Activated naive CD8-positive, alpha-beta T cell treated with anti-CD3 and anti-CD28 coated beads, Interleukin-2, amount 50 U/mL, for 24 hours (primary cell): ENCODE measurements at regions not wholly inside any gene's neighbourhood (a gene's known extent, or its start where the extent isn't known, plus 50 kb on each side); places are given as distances from the start of the nearest gene placed in this dataset.
A peak's percentile ranks its signal among the peaks of the same experiment; 100 is the strongest.

Source experiments
- ATAC-seq: fragments of 150-1000 bp; cut with Tn5 transposase; one replicate; pipeline ENCODE4 v1.10.0; 2021
- DNase-seq: peaks from one replicate; pipeline ENCODE4 v3.0.0; 2021
- H3K27ac Mint-ChIP-seq: one replicate; pipeline ENCODE4 v1.8.0; 2021; ENCODE audit warnings: mild to moderate bottlenecking, mixed read lengths
- H3K27me3 Mint-ChIP-seq: one replicate; pipeline ENCODE4 v1.8.0; 2021; ENCODE audit warnings: mixed read lengths
- H3K36me3 Mint-ChIP-seq: one replicate; pipeline ENCODE4 v1.8.0; 2021; ENCODE audit warnings: low read depth, mixed read lengths
- H3K4me1 Mint-ChIP-seq: one replicate; pipeline ENCODE4 v1.8.0; 2021; ENCODE audit warnings: mixed read lengths
- H3K4me3 Mint-ChIP-seq: one replicate; pipeline ENCODE4 v1.8.0; 2021; ENCODE audit warnings: mild to moderate bottlenecking, moderate library complexity, mixed read lengths
- H3K9me3 Mint-ChIP-seq: one replicate; pipeline ENCODE4 v1.8.0; 2021; ENCODE audit warnings: mixed read lengths

DNA sequence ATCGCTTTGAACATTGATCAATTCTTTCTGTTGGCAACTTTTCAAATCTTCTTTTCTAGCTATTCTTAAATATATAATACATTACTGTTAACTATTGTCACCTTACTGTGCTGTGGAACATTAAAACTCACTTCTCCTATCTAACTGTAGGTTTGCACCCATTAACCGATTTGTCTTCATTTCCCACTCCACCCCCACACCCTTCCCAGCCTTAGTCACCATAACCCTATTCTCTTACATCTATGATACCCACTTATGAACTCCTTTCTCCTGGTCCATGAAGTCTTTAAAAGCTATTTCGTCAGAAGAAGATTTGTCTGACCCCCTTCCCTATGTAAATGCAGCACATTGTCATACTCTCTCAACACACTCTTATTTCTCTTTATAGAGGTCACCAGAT is 993.4 kb upstream of the EEF2KMT start:
- no peak overlapping the region for H3K27ac Mint-ChIP-seq
- ATAC-seq: no peak

DNA sequence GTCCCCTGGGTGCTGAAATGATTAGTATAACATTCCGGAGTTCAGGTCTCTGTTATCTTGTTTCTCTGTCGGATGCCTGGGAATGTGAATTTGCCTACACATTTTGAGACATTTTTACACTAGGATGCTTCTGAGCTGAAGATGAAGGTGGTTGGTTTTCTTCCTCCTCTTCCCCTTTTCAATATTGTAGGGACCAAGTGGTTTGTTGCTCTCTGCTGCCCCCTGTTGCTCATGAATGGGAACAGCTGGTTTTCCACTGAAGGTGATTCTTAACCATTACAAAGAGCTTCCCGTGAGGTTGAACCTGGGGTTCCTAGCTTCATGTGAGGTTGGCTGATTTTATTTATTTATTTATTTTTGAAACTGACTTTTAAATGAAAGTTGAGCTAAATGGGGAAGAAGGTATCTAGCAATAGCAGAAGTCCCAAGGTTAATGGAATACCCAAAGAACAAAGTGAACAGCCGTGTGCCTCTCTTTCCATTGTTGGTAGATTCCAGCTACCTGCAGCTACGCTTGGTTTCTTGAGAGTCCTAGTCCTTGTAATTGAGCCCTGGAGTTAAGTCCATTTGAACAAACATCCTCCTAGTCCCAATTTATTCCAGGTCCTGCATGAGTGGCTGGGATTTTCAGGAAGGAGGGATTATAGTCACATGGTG is 983.9 kb upstream of the EEF2KMT start:
- peak; percentile 22 for DNase-seq
- Mint-ChIP-seq H3K36me3 (no peaks in the 10 kb centered on the region), H3K4me1 (no peaks in the 10 kb centered on the region), H3K9me3 (peaks cover 8% of the 10 kb centered on the region), H3K4me3 (no peak overlapping the region), H3K27me3 (peaks cover 2% of the 10 kb centered on the region), H3K27ac (no peak overlapping the region)
- no peak for ATAC-seq

More for the DNA sequence above, 993.4 kb upstream of the EEF2KMT start:
- DNase-seq: no peak
- H3K9me3 Mint-ChIP-seq: peaks cover 17% of the 10 kb centered on the region
- H3K36me3 Mint-ChIP-seq: no peaks in the 10 kb centered on the region
- no peaks in the 10 kb centered on the region for H3K27me3 Mint-ChIP-seq
- no peaks in the 10 kb centered on the region for H3K4me1 Mint-ChIP-seq
- H3K4me3 Mint-ChIP-seq: no peak overlapping the region

DNA sequence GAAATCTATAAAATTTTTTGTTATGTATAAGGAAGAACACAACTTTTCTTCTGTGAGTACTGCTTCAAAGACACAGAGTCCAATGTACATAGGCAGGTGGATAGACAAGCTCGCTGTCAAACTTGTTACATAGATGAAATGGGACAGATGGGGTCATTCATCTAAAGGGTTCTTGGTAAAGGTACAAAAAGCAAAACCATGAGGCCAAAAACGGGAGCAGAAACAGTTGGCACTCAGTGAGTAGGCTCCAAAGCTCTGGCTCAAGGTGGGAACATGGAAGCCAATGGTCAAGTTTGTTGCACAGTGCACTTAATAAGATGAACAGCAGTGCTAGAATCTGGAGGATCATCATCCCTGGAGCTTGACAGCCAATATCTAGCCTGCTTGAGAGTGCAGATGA is 979.0 kb upstream of the EEF2KMT start:
- peaks cover 4% of the 10 kb centered on the region for H3K27me3 Mint-ChIP-seq
- H3K4me1 Mint-ChIP-seq: no peaks in the 10 kb centered on the region
- no peak for ATAC-seq
- no peak overlapping the region for H3K27ac Mint-ChIP-seq
- no peak overlapping the region for H3K4me3 Mint-ChIP-seq
- peaks cover 12% of the 10 kb centered on the region for H3K9me3 Mint-ChIP-seq
- DNase-seq: no peak
- H3K36me3 Mint-ChIP-seq: no peaks in the 10 kb centered on the region

DNA sequence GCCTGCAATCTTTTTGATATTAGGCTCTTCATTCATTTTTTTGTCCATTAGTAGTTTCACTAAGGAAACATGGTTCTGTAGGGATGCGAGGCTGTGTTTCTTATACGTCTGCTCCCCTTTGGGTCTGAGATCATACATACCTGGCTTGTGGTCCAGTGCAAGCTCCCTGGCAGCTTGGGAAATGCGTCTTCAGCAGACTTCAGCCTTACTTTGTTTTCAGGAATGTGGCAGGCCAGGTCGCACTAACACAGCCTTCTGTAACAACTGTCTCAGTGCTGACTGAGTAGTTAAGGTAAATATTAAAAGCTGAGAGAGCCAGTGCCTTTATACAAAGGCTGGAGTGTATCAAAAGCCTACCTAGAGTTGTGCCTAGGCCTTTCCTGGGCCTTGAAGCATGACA is 970.5 kb upstream of the EEF2KMT start:
- H3K27me3 Mint-ChIP-seq: no peaks in the 10 kb centered on the region
- H3K4me1 Mint-ChIP-seq: no peaks in the 10 kb centered on the region
- ATAC-seq: no peak
- no peaks in the 10 kb centered on the region for H3K36me3 Mint-ChIP-seq
- DNase-seq: no peak
- no peak overlapping the region for H3K4me3 Mint-ChIP-seq
- H3K9me3 Mint-ChIP-seq: peaks cover 9% of the 10 kb centered on the region
- no peak overlapping the region for H3K27ac Mint-ChIP-seq

DNA sequence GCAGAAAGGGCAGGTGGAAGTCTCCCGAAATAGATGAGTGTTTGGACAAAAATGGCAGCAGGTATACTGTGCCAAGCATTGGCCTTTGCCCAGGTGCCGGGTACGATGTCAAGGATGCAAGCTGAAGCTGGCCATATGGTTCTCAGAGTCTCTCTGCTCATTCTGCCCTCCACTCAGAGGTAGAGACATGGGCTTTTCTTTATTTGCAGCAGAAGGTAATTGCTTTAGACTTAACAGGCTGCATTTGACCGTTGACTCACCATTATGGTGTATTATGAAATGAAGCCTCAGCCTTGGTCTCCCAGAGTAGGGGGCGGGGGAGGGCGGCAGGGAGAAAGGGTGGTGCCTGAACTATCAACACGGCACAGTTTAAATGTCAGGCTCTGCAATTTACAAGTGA is 969.1 kb upstream of the EEF2KMT start:
- no peaks in the 10 kb centered on the region for H3K27me3 Mint-ChIP-seq
- no peaks in the 10 kb centered on the region for H3K4me1 Mint-ChIP-seq

DNA sequence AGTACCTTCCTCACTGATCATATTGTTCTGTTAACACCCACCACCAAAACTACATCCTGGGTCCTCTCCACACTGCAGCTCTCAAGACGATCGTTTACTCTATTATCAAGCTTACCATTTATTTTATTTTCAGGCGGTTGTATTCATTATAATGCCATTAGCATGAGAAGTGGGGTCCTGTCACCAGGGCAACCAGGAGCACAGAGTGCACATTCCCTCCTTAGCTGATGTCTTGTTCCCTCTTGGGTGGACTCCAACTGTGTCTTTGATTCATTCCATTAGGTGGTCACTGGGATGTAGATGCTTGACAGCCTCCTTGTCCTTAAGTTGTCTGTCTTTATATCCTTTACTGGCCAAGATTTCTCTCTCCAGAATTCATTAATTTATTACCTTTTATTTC is 965.9 kb upstream of the EEF2KMT start:
- H3K36me3 Mint-ChIP-seq: no peaks in the 10 kb centered on the region
- H3K9me3 Mint-ChIP-seq: peaks cover 13% of the 10 kb centered on the region
- DNase-seq (no peak), ATAC-seq (no peak)
- no peaks in the 10 kb centered on the region for H3K4me1 Mint-ChIP-seq
- H3K27me3 Mint-ChIP-seq: no peaks in the 10 kb centered on the region
- no peak overlapping the region for H3K4me3 Mint-ChIP-seq
- H3K27ac Mint-ChIP-seq: no peak overlapping the region

More for the DNA sequence above, 969.1 kb upstream of the EEF2KMT start:
- Mint-ChIP-seq H3K36me3 (no peaks in the 10 kb centered on the region), H3K9me3 (peaks cover 6% of the 10 kb centered on the region), H3K4me3 (no peak overlapping the region), H3K27ac (no peak overlapping the region)
- DNase-seq (no peak), ATAC-seq (no peak)

DNA sequence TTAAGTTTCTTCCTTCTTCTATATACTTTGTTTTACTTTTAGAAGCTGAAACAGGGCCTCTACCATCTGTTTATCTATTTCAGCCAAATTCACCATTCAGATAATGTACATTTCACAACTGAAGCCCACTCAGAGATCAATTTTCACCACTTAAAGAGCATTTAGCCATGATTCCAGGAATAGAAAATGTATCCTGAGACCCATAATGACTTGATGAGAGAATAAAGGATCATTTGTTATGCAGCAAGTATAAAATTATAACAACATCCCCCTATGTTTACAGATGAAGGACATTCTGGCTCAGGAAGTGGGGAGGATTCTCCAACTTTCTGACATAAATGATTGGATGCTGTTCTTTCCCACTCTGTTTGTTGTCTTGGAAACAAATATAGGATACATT is 962.1 kb upstream of the EEF2KMT start:
- H3K9me3 Mint-ChIP-seq: peaks cover 8% of the 10 kb centered on the region
- DNase-seq: no peak
- no peaks in the 10 kb centered on the region for H3K27me3 Mint-ChIP-seq
- no peak overlapping the region for H3K27ac Mint-ChIP-seq
- ATAC-seq: no peak
- H3K4me1 Mint-ChIP-seq: no peaks in the 10 kb centered on the region
- H3K4me3 Mint-ChIP-seq: no peak overlapping the region
- H3K36me3 Mint-ChIP-seq: no peaks in the 10 kb centered on the region

DNA sequence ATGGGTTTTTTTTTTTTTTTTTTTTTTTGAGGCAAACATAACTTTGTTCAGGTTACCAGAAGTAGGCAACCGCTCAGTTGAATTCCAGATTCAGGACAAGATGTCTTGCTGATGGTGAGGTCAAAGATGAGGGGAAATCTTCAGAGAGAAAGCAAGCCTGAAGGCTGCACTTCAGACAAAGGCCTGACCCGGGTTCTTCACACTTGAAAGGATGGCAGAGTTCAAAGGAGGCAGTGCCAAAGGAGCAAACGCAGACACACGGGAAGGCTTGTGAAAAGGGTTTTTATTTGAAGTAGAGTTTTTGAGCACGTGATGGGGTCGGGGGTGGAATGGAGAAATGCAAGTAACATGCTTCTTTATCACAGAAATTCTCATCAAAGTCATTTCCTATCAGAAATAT is 960.2 kb upstream of the EEF2KMT start:
- Mint-ChIP-seq H3K4me3 (no peak overlapping the region), H3K27ac (no peak overlapping the region), H3K27me3 (no peaks in the 10 kb centered on the region), H3K4me1 (no peaks in the 10 kb centered on the region), H3K36me3 (no peaks in the 10 kb centered on the region), H3K9me3 (peaks cover 8% of the 10 kb centered on the region)
- DNase-seq (no peak), ATAC-seq (no peak)

DNA sequence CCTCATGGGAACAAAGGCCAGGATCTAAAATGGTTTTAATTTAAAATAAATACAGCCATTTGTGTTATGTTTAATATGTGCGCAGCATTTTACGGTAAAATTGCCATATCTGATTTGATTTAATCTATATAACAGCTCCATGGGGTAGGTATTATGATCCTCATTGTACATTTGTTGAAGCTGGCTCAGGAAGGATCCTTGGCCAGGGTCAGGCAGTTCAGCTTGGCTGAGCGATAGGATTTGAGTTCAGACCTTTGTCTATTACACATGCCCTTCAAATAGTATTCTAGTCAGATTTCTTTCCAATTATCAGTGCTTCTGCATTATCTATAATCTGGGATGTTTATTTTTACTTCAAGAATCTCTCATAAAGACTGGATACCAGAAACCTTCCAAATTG is 950.4 kb upstream of the EEF2KMT start:
- no peak overlapping the region for H3K4me3 Mint-ChIP-seq
- ATAC-seq: no peak
- peaks cover 25% of the 10 kb centered on the region for H3K9me3 Mint-ChIP-seq
- no peaks in the 10 kb centered on the region for H3K27me3 Mint-ChIP-seq
- DNase-seq: no peak
- no peak overlapping the region for H3K27ac Mint-ChIP-seq
- H3K4me1 Mint-ChIP-seq: no peaks in the 10 kb centered on the region
- peaks cover 2% of the 10 kb centered on the region for H3K36me3 Mint-ChIP-seq

DNA sequence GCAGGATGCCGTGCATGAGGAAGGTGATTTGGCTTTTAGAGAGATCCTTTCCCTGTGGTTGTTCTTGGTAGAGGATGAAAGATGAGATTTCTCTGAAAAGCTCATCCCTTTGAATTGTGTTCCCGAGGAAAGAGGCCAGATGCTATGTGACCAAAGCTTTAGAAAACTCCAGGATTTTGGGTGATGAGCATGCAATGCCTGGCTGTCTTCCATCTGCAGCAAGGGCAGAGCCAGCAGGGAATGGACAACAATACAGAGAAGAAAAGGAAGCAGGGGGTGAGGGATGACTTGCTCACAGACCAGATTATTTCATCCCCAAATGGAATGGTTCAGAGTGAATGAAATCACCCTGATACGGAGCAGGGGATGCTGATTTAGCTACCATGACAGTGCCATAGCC is 949.7 kb upstream of the EEF2KMT start:
- ATAC-seq (no peak), DNase-seq (no peak)
- Mint-ChIP-seq H3K4me1 (no peaks in the 10 kb centered on the region), H3K27ac (no peak overlapping the region), H3K36me3 (peaks cover 2% of the 10 kb centered on the region), H3K4me3 (no peak overlapping the region), H3K27me3 (no peaks in the 10 kb centered on the region), H3K9me3 (peaks cover 30% of the 10 kb centered on the region)

DNA sequence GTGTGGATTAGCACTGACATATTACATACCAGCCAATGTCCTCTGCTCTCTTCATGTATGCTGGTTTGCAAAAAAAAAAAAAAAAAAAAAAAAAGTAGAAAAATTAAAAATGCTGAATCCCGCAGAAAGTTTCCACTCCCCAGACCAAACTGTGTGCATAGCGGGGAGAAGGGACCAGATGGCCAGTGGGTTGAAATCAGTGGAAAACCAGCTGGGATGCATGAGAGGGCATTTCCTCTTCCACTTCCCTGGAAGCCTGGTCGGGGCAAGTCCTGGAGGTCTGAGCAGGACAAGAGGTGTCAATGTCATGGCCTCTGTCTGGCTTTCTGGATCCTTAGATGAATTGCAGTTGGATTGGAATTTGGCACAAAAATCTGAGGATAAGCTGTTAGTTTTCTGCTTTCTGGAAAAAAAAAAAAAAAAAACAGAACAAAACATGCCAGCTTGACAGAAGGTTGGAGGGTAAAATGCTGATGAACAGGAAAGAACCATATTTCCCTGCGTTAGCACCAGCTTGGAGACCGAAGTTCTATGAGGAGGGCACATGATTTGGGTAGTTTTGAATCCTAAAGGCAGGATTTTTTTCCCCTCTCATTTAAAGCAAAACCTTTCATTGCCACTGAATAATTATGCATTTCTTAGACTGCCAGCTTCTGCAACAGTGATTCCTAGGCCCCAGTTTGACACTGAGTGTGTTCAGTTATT is 941.5 kb upstream of the EEF2KMT start:
- Mint-ChIP-seq H3K9me3 (peaks cover 14% of the 10 kb centered on the region), H3K4me1 (no peaks in the 10 kb centered on the region), H3K4me3 (no peak overlapping the region), H3K27ac (no peak overlapping the region), H3K36me3 (no peaks in the 10 kb centered on the region), H3K27me3 (no peaks in the 10 kb centered on the region)
- DNase-seq (no peak), ATAC-seq (no peak)

DNA sequence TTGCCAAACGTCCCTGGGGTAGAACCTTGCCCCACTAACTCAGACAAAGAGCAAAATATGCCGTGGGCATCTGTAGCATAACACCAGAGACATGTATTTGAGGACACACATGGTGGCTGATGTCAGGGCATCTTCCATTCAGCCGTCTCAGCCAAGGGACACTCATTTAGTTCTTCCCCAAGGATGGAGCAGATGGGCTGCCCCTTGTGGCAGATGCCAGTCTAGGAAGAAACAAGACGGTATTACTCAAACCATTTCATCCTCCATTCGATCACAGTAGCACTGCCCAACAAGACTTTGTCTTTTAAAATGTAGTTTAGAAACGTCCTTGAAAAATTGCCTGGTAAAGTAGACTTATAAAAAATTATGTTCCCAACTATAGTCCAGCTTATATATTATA is 937.6 kb upstream of the EEF2KMT start:
- peaks cover 7% of the 10 kb centered on the region for H3K9me3 Mint-ChIP-seq
- H3K4me3 Mint-ChIP-seq: no peak overlapping the region
- H3K36me3 Mint-ChIP-seq: no peaks in the 10 kb centered on the region
- no peak for DNase-seq
- H3K4me1 Mint-ChIP-seq: no peaks in the 10 kb centered on the region
- no peak overlapping the region for H3K27ac Mint-ChIP-seq
- no peaks in the 10 kb centered on the region for H3K27me3 Mint-ChIP-seq
- no peak for ATAC-seq

DNA sequence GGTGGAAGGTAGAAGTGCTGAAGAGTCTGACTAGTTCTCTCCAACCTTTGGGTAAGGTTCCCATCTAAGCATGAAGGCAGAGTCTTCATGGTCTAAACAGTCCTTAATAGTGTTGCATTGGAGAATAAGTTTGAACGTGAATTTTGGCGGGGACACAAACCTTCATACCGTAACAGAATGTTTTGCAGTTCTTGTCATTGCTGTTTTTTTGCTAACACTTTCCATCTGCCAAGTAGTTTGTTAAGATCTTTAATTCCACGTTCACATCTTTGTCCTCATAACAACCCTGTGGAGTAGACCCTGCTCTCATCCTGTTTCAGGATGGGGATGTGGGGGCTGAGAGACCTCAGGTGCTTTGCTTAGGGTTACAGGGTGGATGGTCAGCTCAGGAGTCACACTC is 936.9 kb upstream of the EEF2KMT start:
- ATAC-seq (no peak), DNase-seq (no peak)
- no peaks in the 10 kb centered on the region for H3K36me3 Mint-ChIP-seq
- H3K4me3 Mint-ChIP-seq: no peak overlapping the region
- H3K27ac Mint-ChIP-seq: no peak overlapping the region
- no peaks in the 10 kb centered on the region for H3K27me3 Mint-ChIP-seq
- H3K9me3 Mint-ChIP-seq: peaks cover 5% of the 10 kb centered on the region
- no peaks in the 10 kb centered on the region for H3K4me1 Mint-ChIP-seq

DNA sequence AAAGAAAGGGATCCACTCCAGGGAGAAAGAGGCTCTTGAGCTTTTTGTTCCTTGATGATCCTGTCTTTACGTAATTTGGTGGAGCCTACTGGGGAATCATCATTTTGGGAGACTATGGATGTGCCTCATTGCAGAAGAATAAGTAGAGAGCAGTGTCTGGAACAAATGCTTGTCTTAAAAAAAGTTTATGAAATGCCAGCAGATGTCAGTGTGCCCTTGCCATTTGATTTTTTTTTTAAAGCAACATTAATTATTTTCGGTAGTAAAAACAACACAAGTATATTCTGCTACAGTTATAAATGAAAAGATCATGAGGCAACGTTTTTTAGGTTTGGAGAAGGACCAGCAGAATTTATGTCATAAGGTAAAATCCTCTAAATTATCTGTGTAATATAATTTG is 934.8 kb upstream of the EEF2KMT start:
- H3K36me3 Mint-ChIP-seq: no peaks in the 10 kb centered on the region
- no peak for DNase-seq
- peaks cover 5% of the 10 kb centered on the region for H3K9me3 Mint-ChIP-seq
- no peaks in the 10 kb centered on the region for H3K27me3 Mint-ChIP-seq
- ATAC-seq: no peak
- no peak overlapping the region for H3K4me3 Mint-ChIP-seq
- H3K4me1 Mint-ChIP-seq: no peaks in the 10 kb centered on the region
- no peak overlapping the region for H3K27ac Mint-ChIP-seq

DNA sequence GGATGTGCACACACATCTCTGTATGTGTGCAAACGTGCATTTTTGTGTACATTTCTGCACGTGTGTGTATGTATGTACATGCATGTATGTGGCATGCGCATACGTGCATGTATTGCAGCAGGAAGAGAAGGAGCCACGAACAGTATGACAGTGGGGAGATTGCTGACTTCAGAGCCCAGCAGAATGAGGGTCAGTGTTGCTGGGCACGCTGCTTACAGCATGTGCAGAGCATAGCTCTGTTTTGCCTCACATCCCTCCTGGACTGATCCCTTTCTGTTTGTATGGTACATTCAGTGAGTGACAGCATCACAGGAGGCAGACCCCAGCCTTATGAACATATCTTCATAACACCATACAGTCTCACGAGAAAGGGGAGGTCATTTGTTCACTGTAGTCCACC is 934.0 kb upstream of the EEF2KMT start:
- no peak for DNase-seq
- H3K27me3 Mint-ChIP-seq: no peaks in the 10 kb centered on the region
- ATAC-seq: no peak
- H3K9me3 Mint-ChIP-seq: no peaks in the 10 kb centered on the region
- no peaks in the 10 kb centered on the region for H3K4me1 Mint-ChIP-seq
- H3K4me3 Mint-ChIP-seq: no peak overlapping the region
- no peak overlapping the region for H3K27ac Mint-ChIP-seq
- H3K36me3 Mint-ChIP-seq: no peaks in the 10 kb centered on the region
